ENCODE measurements at regions not wholly inside any gene's neighbourhood (a gene's known extent, or its start where the extent isn't known, plus 50 kb on each side); places are given as distances from the start of the nearest gene placed in this dataset.

- no peak for TF ChIP-seq CTCF (IDR thresholded peaks at IDR 0.05)
- no peak for TF ChIP-seq EZH2 (IDR thresholded peaks at IDR 0.05; ENCODE audit: borderline replicate concordance, insufficient read depth, low read depth, low read length, poor library complexity, severe bottlenecking)
These were observed 57.5 kb downstream of the CXCR4 start for GRCh38 chr2:136060416-136060815.
